ENCODE measurements at regions not wholly inside any gene's neighbourhood (a gene's known extent, or its start where the extent isn't known, plus 50 kb on each side); places are given as distances from the start of the nearest gene placed in this dataset.

DNA sequence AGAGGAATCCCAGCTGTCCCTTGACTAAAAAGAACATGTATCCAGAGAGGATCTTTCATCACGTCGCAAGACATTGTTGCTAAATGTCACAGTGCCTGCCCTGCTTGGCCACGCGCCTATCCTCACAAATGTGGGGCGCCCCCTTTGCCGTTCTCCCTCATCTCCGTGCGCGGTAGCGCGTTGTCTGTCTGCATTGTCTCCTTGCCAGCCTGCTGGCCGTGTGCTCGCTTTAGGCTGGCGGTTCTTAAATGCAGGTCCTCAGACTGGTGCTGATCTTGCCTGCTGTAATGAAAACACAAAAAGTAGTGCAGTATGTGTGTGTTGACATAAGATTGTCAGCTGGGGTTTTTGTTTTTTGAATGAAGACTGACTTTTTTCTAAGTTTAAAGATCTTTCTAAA lies 198.2 kb upstream of the RGS6 start:
- Mint-ChIP-seq H3K4me3 (no peak overlapping the region), H3K36me3 (peaks cover 52% of the 10 kb centered on the region), H3K27me3 (no peaks in the 10 kb centered on the region), H3K4me1 (no peaks in the 10 kb centered on the region), H3K9me3 (no peaks in the 10 kb centered on the region), H3K27ac (no peak overlapping the region)
- DNase-seq = no peak
- CTCF ChIA-PET = no interaction called here

DNA sequence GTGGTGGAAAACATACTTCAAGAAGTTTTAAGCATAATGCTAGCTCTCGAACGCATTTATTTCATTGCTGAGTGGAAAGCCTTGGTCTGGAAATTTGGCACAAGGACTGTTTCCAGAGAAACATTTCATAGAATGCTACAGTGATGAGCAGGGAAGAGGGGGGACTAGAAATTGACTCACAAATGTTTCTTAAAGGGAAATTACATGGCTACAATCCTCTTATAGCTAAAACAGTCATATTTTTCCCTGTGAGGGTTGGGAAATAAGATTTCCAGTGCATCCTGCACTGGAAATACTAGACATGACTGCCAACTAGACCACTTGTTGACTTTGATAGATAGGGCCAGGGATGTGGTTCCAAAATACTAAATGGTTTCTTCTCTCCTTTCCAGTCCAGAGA lies 197.3 kb upstream of the RGS6 start:
- CTCF ChIA-PET = no interaction called here
- H3K4me3 Mint-ChIP-seq = no peak overlapping the region
- peaks cover 5% of the 10 kb centered on the region for H3K4me1 Mint-ChIP-seq
- peaks cover 48% of the 10 kb centered on the region for H3K36me3 Mint-ChIP-seq
- no peak overlapping the region for H3K27ac Mint-ChIP-seq
- H3K27me3 Mint-ChIP-seq = no peaks in the 10 kb centered on the region
- DNase-seq = no peak
- no peaks in the 10 kb centered on the region for H3K9me3 Mint-ChIP-seq

DNA sequence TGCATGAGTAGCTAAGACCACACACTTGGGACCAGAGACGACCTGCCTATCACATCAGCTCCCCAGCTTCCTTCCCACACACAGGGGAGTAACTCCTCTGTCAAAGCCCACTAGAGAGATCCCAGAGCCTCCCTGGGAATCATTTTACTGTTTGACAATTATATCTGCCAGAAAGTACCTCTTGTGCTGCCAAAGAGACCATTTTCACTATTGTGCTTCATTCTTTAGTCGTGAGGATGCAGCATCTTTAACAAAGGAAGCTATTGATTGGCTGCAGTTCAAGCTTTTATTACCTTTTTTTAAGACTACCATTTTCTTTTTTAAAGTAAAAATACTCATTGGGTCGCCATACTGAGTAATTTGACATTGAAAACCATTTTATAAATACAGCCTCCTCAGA lies 194.5 kb upstream of the RGS6 start:
- CTCF ChIA-PET = no interaction called here

DNA sequence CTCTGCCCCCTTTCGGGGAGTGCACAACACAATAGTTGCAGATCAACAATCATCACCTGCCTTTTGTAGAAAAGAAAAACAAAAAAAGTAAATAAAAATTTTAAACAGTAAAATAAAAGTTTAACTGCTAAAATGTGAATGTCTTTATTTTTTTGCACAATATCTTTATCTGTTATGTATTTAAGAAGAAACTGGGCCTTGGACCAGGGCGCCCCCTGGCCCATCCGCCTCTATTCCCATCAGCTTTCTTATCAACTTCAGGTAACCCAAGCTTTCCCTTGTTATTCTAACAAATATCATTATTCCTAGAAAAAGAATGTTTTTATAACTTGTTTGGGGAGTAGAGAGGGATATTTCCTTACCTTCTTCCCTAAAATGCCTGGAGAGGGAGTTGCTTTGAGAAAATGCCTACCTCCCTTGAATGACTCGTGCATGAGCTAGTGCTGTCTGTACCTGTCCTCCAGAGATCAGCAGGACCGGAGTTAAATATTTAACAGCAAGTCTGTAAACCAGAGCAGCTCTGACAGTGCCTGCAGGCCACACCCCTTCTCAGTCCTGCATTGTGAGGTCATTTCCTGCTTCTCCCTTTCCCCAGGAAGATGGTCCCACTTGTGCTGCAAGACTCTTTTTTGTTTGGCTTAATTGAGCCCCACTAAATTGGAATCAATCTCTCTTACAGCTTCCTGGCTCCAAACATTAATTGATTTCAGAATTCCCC lies 192.8 kb upstream of the RGS6 start:
- Mint-ChIP-seq H3K27ac (no peak overlapping the region), H3K36me3 (peaks cover 27% of the 10 kb centered on the region), H3K4me1 (peaks cover 6% of the 10 kb centered on the region), H3K9me3 (no peaks in the 10 kb centered on the region), H3K27me3 (peaks cover 7% of the 10 kb centered on the region), H3K4me3 (no peak overlapping the region)
- CTCF ChIA-PET = interaction anchor here (0.9 kb wide), 1 partner anchor 12 kb away, joined by 3 read pairs; no protein-coding TSS in a partner anchor
- no peak for DNase-seq

More for the DNA sequence above, 194.5 kb upstream of the RGS6 start:
- Mint-ChIP-seq H3K27ac (peak overlapping the region; percentile 15), H3K27me3 (no peaks in the 10 kb centered on the region), H3K4me3 (no peak overlapping the region), H3K36me3 (peaks cover 30% of the 10 kb centered on the region), H3K9me3 (no peaks in the 10 kb centered on the region), H3K4me1 (peaks cover 6% of the 10 kb centered on the region)
- DNase-seq = no peak

DNA sequence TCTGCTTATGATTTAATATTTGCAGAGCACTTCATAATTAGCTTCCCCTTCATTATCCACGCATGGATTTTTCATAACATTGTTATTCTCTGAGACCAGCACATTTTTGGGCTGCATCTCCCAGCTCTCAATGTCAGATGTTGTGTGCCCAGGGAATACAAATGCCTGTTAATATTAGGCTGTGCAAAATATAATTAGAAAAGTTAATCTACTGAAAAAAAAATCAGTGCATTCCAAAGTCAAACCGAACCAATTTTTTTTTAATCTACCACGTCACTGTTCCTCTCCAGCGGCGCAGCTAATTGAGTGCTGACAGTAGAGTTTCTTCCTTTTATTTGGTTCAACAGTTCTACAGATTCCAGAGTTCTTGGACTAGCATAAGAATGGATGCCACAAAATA lies 191.0 kb upstream of the RGS6 start:
- CTCF ChIA-PET = interaction anchor here (0.7 kb wide), 1 partner anchor 756 kb away, joined by 3 read pairs; no protein-coding TSS in a partner anchor

DNA sequence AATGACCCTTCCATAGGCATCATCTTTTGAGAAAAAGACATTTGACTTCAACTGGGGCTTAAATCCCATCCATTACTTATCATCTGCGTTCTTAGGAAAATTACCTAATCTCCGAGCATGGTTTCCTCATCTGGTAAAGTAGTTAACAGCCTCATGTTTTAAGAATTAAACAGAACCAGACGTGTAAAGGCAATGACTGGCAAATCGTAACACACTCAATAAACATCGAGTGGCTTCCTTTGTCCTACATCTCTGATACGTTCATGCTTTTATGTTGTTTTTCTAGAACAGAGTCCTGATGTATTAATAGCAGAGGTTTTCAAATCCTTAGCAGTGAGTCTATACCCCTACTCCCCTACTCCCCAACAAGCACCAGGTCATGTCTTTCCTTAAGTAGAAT lies 189.7 kb upstream of the RGS6 start:
- no peak for DNase-seq
- H3K36me3 Mint-ChIP-seq = peaks cover 13% of the 10 kb centered on the region
- H3K4me1 Mint-ChIP-seq = peaks cover 6% of the 10 kb centered on the region
- no peak overlapping the region for H3K4me3 Mint-ChIP-seq
- H3K27me3 Mint-ChIP-seq = peaks cover 11% of the 10 kb centered on the region
- peaks cover under 1% of the 10 kb centered on the region for H3K9me3 Mint-ChIP-seq
- CTCF ChIA-PET = no interaction called here
- no peak overlapping the region for H3K27ac Mint-ChIP-seq

More for the DNA sequence above, 191.0 kb upstream of the RGS6 start:
- Mint-ChIP-seq H3K27ac (no peak overlapping the region), H3K4me3 (no peak overlapping the region), H3K27me3 (peaks cover 11% of the 10 kb centered on the region), H3K9me3 (no peaks in the 10 kb centered on the region), H3K36me3 (peaks cover 20% of the 10 kb centered on the region), H3K4me1 (peaks cover 6% of the 10 kb centered on the region)
- DNase-seq = no peak

DNA sequence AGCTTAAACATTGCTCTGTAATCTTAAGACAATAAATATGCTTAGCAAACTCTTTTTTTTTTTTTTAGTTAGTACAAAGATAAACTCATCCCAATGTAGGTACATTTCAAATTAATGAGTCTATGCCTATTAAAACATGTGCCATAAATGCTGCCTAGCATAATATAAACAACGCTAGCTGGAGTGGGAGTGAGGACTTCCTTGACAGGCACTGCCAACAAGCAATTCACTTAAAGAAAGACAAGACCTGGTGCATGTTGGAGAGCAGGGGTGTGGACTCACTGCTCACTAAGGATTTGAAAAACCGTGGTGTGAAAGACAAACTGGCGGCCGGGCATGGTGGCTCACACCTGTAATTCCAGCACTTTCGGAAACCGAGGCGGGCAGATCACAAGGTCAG lies 187.2 kb upstream of the RGS6 start:
- Mint-ChIP-seq H3K9me3 (peaks cover 13% of the 10 kb centered on the region), H3K27ac (no peak overlapping the region), H3K36me3 (peaks cover 2% of the 10 kb centered on the region), H3K4me3 (no peak overlapping the region), H3K27me3 (peaks cover 18% of the 10 kb centered on the region), H3K4me1 (no peaks in the 10 kb centered on the region)
- CTCF ChIA-PET = interaction anchor here (0.6 kb wide), 1 partner anchor 16 kb away, joined by 3 read pairs; no protein-coding TSS in a partner anchor
- DNase-seq = no peak

DNA sequence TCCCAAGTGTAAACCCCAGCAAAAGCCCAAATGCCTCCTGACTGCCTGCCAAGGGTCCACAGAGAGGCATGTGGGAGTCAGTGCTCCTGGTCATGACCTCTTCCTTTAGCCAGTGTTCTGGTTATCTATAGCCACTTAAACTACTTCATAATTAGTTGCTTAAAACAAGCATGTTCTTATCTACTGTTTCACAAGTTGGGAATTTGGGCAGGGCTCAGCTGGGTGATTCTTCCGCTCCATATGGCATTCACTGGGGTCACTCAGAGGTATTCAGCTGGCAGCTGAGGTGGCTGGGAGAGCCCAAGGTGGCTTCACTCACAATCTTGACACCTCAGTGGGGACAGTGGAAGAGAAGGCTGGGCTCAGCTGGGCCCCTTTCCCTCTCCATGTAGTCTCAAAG lies 184.0 kb upstream of the RGS6 start:
- no peak for DNase-seq
- Mint-ChIP-seq H3K9me3 (peaks cover 13% of the 10 kb centered on the region), H3K36me3 (peaks cover 2% of the 10 kb centered on the region), H3K27ac (no peak overlapping the region), H3K27me3 (peaks cover 26% of the 10 kb centered on the region), H3K4me1 (no peaks in the 10 kb centered on the region), H3K4me3 (no peak overlapping the region)
- CTCF ChIA-PET = interaction anchor here (6.0 kb wide), 1 partner anchor 611 kb away, joined by 56 read pairs; no protein-coding TSS in a partner anchor

DNA sequence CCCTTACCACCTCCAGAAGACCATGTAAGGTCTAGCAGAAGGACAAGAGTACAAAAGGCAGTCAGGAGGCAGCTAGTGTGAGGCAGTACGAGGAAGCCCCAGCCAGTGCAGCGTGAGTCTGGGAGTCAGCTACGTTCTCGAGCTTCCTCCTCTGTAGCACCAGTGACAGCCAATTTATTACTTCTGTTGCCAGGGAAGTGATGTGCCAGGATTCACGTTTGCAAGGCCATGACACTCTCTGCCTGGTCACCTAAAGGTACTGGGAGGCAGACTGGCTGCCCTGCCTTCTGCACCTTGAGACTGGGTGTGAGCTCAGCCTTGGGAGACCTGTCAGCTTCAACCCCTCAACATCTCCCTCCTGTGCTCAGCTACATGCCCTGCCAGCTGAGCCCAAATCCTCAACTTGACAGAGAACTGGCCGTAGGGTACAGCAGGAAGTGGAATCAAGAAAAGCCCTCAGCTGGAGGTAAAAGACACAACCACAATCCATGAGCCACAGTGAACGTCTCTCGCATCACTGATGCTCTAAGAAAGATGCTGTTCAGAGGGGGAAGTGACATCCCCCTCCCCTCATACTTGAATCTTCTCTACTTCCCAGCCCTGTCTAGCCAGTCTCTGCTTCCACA lies 182.5 kb upstream of the RGS6 start:
- DNase-seq = no peak
- Mint-ChIP-seq H3K4me3 (no peak overlapping the region), H3K27ac (no peak overlapping the region), H3K36me3 (peaks cover 2% of the 10 kb centered on the region), H3K4me1 (no peaks in the 10 kb centered on the region), H3K9me3 (peaks cover 13% of the 10 kb centered on the region), H3K27me3 (peaks cover 31% of the 10 kb centered on the region)
- CTCF ChIA-PET = interaction anchor here (0.9 to 6.0 kb wide), 8 partner anchors 204 to 612 kb away, joined by 3 to 56 read pairs (median 6); no protein-coding TSS in a partner anchor

DNA sequence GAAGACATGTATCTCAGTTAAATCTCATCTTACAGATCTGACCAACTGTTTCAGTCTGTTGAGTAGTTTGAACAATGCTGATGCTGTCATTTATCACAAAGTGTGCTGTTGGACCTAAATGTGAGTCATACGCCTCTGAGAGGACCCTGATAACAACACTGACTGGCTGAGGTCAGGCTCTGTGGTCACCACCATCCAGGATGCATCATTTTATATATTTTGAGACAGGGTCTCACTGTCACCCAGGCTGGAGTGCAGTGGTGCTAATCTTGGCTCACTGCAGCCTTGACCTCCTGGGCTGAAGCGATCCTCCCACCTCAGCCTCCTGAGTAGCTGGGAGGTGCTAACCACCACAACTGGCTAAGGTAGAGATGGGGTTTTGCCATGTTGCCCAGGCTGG lies 181.0 kb upstream of the RGS6 start:
- CTCF ChIA-PET = interaction anchor here (0.9 to 6.0 kb wide), 11 partner anchors 12 to 614 kb away, joined by 3 to 56 read pairs (median 5); no protein-coding TSS in a partner anchor

DNA sequence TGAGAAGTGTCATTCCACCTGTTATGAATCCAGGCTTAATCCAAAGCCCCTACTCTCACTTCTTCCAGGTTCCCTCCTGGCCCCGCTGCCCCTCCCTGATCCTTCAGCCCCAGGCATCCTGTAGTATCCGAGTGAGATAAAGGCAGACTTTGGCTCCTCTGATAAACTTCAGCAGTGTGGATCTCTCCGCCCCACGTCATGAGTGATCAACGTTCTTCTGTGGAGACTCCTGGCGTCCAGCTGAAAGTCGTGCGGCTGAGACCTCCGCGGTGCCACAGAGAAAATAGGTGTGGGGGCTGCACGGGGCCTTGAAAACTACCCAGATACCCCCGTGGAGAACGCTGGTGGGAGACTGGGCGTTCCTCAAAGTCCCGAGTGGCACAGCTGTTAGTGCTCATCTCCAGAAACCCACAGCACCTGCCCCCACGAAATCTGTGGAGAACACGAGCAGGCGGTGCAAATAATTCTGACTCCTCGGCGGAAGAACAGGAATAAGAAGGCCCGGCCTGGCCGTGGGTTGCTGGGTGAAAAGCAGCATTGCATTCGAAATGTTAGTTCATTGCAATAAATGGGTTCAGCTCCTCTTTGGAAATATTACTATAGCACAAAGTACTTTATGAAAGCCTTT lies 180.0 kb upstream of the RGS6 start:
- CTCF ChIA-PET = interaction anchor here (0.8 to 6.0 kb wide), 20 partner anchors 13 to 704 kb away, joined by 3 to 56 read pairs (median 4); no protein-coding TSS in a partner anchor
- peaks cover 33% of the 10 kb centered on the region for H3K27me3 Mint-ChIP-seq
- DNase-seq = no peak
- H3K9me3 Mint-ChIP-seq = peaks cover 13% of the 10 kb centered on the region
- H3K4me3 Mint-ChIP-seq = no peak overlapping the region
- H3K4me1 Mint-ChIP-seq = no peaks in the 10 kb centered on the region
- H3K36me3 Mint-ChIP-seq = peaks cover 2% of the 10 kb centered on the region
- H3K27ac Mint-ChIP-seq = no peak overlapping the region

More for the DNA sequence above, 181.0 kb upstream of the RGS6 start:
- Mint-ChIP-seq H3K27me3 (peaks cover 33% of the 10 kb centered on the region), H3K4me3 (no peak overlapping the region), H3K9me3 (peaks cover 13% of the 10 kb centered on the region), H3K4me1 (no peaks in the 10 kb centered on the region), H3K36me3 (peaks cover 2% of the 10 kb centered on the region), H3K27ac (no peak overlapping the region)
- DNase-seq = no peak

DNA sequence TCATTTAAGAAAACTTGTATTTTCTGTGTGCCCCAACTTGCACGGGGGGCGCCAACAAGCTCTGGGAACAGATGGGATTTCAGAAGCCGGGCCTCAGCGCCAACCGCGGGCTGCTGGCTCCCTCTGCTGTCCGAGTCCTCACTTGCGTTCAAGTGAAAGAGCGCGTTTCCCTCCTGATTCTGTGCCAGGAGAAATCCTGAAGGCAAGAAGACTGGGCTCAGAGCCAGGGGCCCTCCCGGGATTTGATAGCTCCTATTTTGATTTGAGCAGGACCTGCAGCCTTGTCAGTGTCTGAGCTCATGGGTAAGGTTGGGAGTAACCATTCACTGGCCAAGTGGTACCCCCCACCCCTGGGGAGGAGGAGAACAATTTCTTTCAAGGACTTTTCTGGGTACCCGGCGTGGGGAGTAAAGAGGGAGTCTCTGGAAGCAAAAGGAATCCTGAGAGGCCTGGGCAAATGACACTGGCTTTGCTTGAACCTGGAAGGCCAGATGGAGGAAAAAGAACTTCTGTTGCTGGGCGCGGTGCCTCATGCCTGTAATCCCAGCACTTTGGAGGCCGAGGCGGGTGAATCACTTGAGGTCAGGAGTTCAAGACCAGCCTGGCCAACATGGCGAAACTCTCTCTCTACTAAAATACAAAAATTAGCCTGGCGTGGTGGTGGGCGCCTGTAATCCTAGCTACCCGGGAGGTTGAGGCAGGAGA lies 179.0 kb upstream of the RGS6 start:
- Mint-ChIP-seq H3K4me1 (no peaks in the 10 kb centered on the region), H3K9me3 (peaks cover 6% of the 10 kb centered on the region)

DNA sequence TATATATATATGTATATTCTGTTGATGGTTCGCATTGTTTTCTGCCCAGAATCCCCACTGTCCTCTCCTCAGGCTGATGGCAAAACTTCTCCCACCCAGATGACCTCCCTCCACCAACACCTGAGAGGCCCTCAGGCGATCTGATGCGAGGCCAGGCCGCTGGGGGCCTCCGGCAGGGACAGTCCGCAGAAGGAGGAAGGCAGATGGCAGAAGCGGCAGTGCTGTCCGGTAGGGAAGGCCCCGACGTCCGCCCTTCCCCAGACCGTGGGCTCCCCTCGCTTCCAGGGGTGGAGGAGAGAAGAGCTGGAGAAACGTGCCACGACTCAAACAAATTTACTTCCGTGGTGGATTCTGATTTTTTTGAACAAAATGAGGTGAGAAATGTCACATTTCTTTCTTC lies 178.3 kb upstream of the RGS6 start:
- CTCF ChIA-PET = interaction anchor here (1.4 to 6.0 kb wide), 5 partner anchors 379 to 705 kb away, joined by 3 to 56 read pairs (median 5); no protein-coding TSS in a partner anchor
- H3K9me3 Mint-ChIP-seq = peaks cover 3% of the 10 kb centered on the region
- DNase-seq = no peak
- H3K36me3 Mint-ChIP-seq = no peaks in the 10 kb centered on the region
- H3K4me1 Mint-ChIP-seq = no peaks in the 10 kb centered on the region
- H3K4me3 Mint-ChIP-seq = no peak overlapping the region
- no peak overlapping the region for H3K27ac Mint-ChIP-seq
- H3K27me3 Mint-ChIP-seq = peaks cover 34% of the 10 kb centered on the region

More for the DNA sequence above, 179.0 kb upstream of the RGS6 start:
- Mint-ChIP-seq H3K27ac (no peak overlapping the region), H3K4me3 (no peak overlapping the region), H3K27me3 (peaks cover 33% of the 10 kb centered on the region), H3K36me3 (no peaks in the 10 kb centered on the region)
- DNase-seq = peak; percentile 80
- CTCF ChIA-PET = interaction anchor here (0.6 to 6.0 kb wide), 23 partner anchors 23 to 763 kb away, joined by 3 to 56 read pairs (median 4); no protein-coding TSS in a partner anchor
